ENCODE measurements at regions not wholly inside any gene's neighbourhood (a gene's known extent, or its start where the extent isn't known, plus 50 kb on each side); places are given as distances from the start of the nearest gene placed in this dataset.
"Not testable (repeated sequence)": the region's sequence is repeated elsewhere in the genome, so short reads cannot be mapped to it uniquely, and the experiment has no call there.

- not testable (repeated sequence) for H3K9ac ChIP-seq (ENCODE audit: low read length); H3K4me2 ChIP-seq (ENCODE audit: low read length); H3K27ac ChIP-seq (ENCODE audit: low read depth, low read length); H4K91ac ChIP-seq (ENCODE audit: low read depth, low read length); DNase-seq; H2BK5ac ChIP-seq (ENCODE audit: low read depth, low read length, poor library complexity); H2BK12ac ChIP-seq (ENCODE audit: low read length); H3K4me3 ChIP-seq (ENCODE audit: low read depth, low read length); H3K79me2 ChIP-seq (ENCODE audit: control insufficient read depth, insufficient read depth, low read length, poor library complexity); H3K14ac ChIP-seq (ENCODE audit: low read length); H3K9me3 ChIP-seq (ENCODE audit: insufficient read depth, low read depth, low read length); H3K23ac ChIP-seq (ENCODE audit: low read length); H2BK120ac ChIP-seq (ENCODE audit: insufficient read depth, low read length, poor library complexity); H3K18ac ChIP-seq (ENCODE audit: low read length); H2AK5ac ChIP-seq (ENCODE audit: low read length); H4K12ac ChIP-seq (ENCODE audit: low read depth, low read length); H4K8ac ChIP-seq (ENCODE audit: low read depth, low read length); H3K36me3 ChIP-seq (ENCODE audit: control insufficient read depth in 1 of 2, insufficient read depth in 2 of 2, low read length in 2 of 2); H3K4me1 ChIP-seq (ENCODE audit: control insufficient read depth in 1 of 2, insufficient read depth in 2 of 2, low read length in 2 of 2); H3K27me3 ChIP-seq (ENCODE audit: insufficient read depth, low read length); H3K4ac ChIP-seq (ENCODE audit: low read depth, low read length); H2AFZ ChIP-seq (ENCODE audit: insufficient read depth, low read length, poor library complexity); H3K79me1 ChIP-seq (ENCODE audit: low read length)
- no CpG with 5 or more reads among the region's 1 CpG for WGBS (ENCODE audit: extremely low coverage, insufficient coverage, insufficient read length)
Measured at GRCh38 chr5:12945477-12945876, 999.0 kb downstream of the DNAH5 start.

GRCh38 chr5:12936221-12936620 is 1008.3 kb downstream of the DNAH5 start:
- Histone ChIP-seq H3K4me1 (ENCODE audit: control insufficient read depth in 1 of 2, insufficient read depth in 2 of 2, low read length in 2 of 2) (peaks cover 0 to 2% of the 10 kb centered on the region in 2 experiments), H3K4me2 (ENCODE audit: low read length) (no peak overlapping the region), H2BK120ac (ENCODE audit: insufficient read depth, low read length, poor library complexity) (no peak overlapping the region), H3K79me2 (ENCODE audit: control insufficient read depth, insufficient read depth, low read length, poor library complexity) (no peaks in the 10 kb centered on the region), H3K36me3 (ENCODE audit: control insufficient read depth in 1 of 2, insufficient read depth in 2 of 2, low read length in 2 of 2) (no peaks in the 10 kb centered on the region), H4K12ac (ENCODE audit: low read depth, low read length) (no peak overlapping the region), H3K4me3 (ENCODE audit: low read depth, low read length) (no peak overlapping the region), H3K9ac (ENCODE audit: low read length) (no peak overlapping the region), H3K23ac (ENCODE audit: low read length) (no peak overlapping the region), H2BK5ac (ENCODE audit: low read depth, low read length, poor library complexity) (no peak overlapping the region), H3K27me3 (ENCODE audit: insufficient read depth, low read length) (no peaks in the 10 kb centered on the region), H4K8ac (ENCODE audit: low read depth, low read length) (no peak overlapping the region), H3K18ac (ENCODE audit: low read length) (no peak overlapping the region), H3K27ac (ENCODE audit: low read depth, low read length) (no peak overlapping the region), H3K14ac (ENCODE audit: low read length) (no peak overlapping the region), H4K91ac (ENCODE audit: low read depth, low read length) (no peak overlapping the region), H3K79me1 (ENCODE audit: low read length) (no peaks in the 10 kb centered on the region), H3K9me3 (ENCODE audit: insufficient read depth, low read depth, low read length) (no peaks in the 10 kb centered on the region), H2BK12ac (ENCODE audit: low read length) (no peak overlapping the region), H2AFZ (ENCODE audit: insufficient read depth, low read length, poor library complexity) (no peak overlapping the region), H3K4ac (ENCODE audit: low read depth, low read length) (no peak overlapping the region), H2AK5ac (ENCODE audit: low read length) (no peak overlapping the region)
- WGBS (ENCODE audit: extremely low coverage, insufficient coverage, insufficient read length): no CpG with 5 or more reads among the region's 5 CpGs
- no peak for DNase-seq

- Histone ChIP-seq H4K12ac (ENCODE audit: low read depth, low read length) (no peak overlapping the region), H3K79me1 (ENCODE audit: low read length) (no peaks in the 10 kb centered on the region), H2BK12ac (ENCODE audit: low read length) (no peak overlapping the region), H4K91ac (ENCODE audit: low read depth, low read length) (no peak overlapping the region), H2BK5ac (ENCODE audit: low read depth, low read length, poor library complexity) (no peak overlapping the region), H3K4me3 (ENCODE audit: low read depth, low read length) (no peak overlapping the region), H3K36me3 (ENCODE audit: control insufficient read depth in 1 of 2, insufficient read depth in 2 of 2, low read length in 2 of 2) (no peaks in the 10 kb centered on the region), H3K27me3 (ENCODE audit: insufficient read depth, low read length) (no peaks in the 10 kb centered on the region), H3K4me2 (ENCODE audit: low read length) (no peak overlapping the region), H4K8ac (ENCODE audit: low read depth, low read length) (no peak overlapping the region), H3K14ac (ENCODE audit: low read length) (no peak overlapping the region), H2AK5ac (ENCODE audit: low read length) (no peak overlapping the region), H3K79me2 (ENCODE audit: control insufficient read depth, insufficient read depth, low read length, poor library complexity) (no peaks in the 10 kb centered on the region), H3K23ac (ENCODE audit: low read length) (no peak overlapping the region), H3K27ac (ENCODE audit: low read depth, low read length) (no peak overlapping the region), H3K4ac (ENCODE audit: low read depth, low read length) (no peak overlapping the region), H3K18ac (ENCODE audit: low read length) (no peak overlapping the region), H3K9ac (ENCODE audit: low read length) (no peak overlapping the region), H2AFZ (ENCODE audit: insufficient read depth, low read length, poor library complexity) (no peak overlapping the region), H3K4me1 (ENCODE audit: control insufficient read depth in 1 of 2, insufficient read depth in 2 of 2, low read length in 2 of 2) (peaks cover 0 to 2% of the 10 kb centered on the region in 2 experiments), H3K9me3 (ENCODE audit: insufficient read depth, low read depth, low read length) (no peaks in the 10 kb centered on the region), H2BK120ac (ENCODE audit: insufficient read depth, low read length, poor library complexity) (no peak overlapping the region)
- no CpG with 5 or more reads among the region's 1 CpG for WGBS (ENCODE audit: extremely low coverage, insufficient coverage, insufficient read length)
- no peak for DNase-seq
Measured at GRCh38 chr5:12934722-12935121, 1009.8 kb downstream of the DNAH5 start.

GRCh38 chr5:12920527-12920926 is 1016.3 kb upstream of the CTNND2 start:
- Histone ChIP-seq H2AK5ac (ENCODE audit: low read length) (no peak overlapping the region), H4K12ac (ENCODE audit: low read depth, low read length) (no peak overlapping the region), H3K27ac (ENCODE audit: low read depth, low read length) (no peak overlapping the region), H3K23ac (ENCODE audit: low read length) (no peak overlapping the region), H3K36me3 (ENCODE audit: control insufficient read depth in 1 of 2, insufficient read depth in 2 of 2, low read length in 2 of 2) (no peaks in the 10 kb centered on the region), H4K91ac (ENCODE audit: low read depth, low read length) (no peak overlapping the region), H3K27me3 (ENCODE audit: insufficient read depth, low read length) (no peaks in the 10 kb centered on the region), H2BK5ac (ENCODE audit: low read depth, low read length, poor library complexity) (no peak overlapping the region), H3K18ac (ENCODE audit: low read length) (no peak overlapping the region), H3K9me3 (ENCODE audit: insufficient read depth, low read depth, low read length) (no peaks in the 10 kb centered on the region), H2BK120ac (ENCODE audit: insufficient read depth, low read length, poor library complexity) (no peak overlapping the region), H2BK12ac (ENCODE audit: low read length) (no peak overlapping the region), H3K4me1 (ENCODE audit: control insufficient read depth in 1 of 2, insufficient read depth in 2 of 2, low read length in 2 of 2) (no peaks in the 10 kb centered on the region), H3K4me2 (ENCODE audit: low read length) (no peak overlapping the region), H3K4ac (ENCODE audit: low read depth, low read length) (no peak overlapping the region), H3K4me3 (ENCODE audit: low read depth, low read length) (no peak overlapping the region), H2AFZ (ENCODE audit: insufficient read depth, low read length, poor library complexity) (no peak overlapping the region), H3K14ac (ENCODE audit: low read length) (no peak overlapping the region), H3K79me1 (ENCODE audit: low read length) (no peaks in the 10 kb centered on the region), H3K9ac (ENCODE audit: low read length) (no peak overlapping the region), H3K79me2 (ENCODE audit: control insufficient read depth, insufficient read depth, low read length, poor library complexity) (no peaks in the 10 kb centered on the region), H4K8ac (ENCODE audit: low read depth, low read length) (no peak overlapping the region)
- DNase-seq: no peak
- WGBS (ENCODE audit: extremely low coverage, insufficient coverage, insufficient read length): no CpG with 5 or more reads among the region's 2 CpGs

Measured in trophoblast cell (in vitro differentiated cells and primary cell).